8988T (cell line): ENCODE measurements at regions not wholly inside any gene's neighbourhood (a gene's known extent, or its start where the extent isn't known, plus 50 kb on each side); places are given as distances from the start of the nearest gene placed in this dataset.

Source experiments
- DNase-seq: peaks from one replicate; pipeline ENCODE4 v3.0.0; 2011

DNA sequence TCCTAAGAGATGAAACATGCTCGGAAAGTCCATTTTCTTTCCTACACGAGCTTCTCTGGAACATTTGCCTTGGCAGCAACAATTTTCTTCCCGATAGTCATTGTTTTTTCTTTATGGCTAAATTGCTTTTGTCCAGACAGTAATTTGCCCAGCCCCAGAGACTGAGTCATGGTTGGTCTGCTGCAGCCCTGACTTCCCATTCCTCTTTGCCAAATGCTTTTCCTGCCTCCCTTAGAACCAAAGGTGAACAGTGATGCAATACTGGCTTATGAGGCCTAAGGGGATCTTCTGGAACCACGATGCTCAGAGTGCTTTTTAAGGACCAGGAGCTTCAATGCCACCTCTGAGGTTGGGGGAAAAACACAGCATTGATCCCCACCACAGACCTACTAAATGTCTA is 1599.6 kb upstream of the TMEM132C start:
- DNase-seq: no peak

DNA sequence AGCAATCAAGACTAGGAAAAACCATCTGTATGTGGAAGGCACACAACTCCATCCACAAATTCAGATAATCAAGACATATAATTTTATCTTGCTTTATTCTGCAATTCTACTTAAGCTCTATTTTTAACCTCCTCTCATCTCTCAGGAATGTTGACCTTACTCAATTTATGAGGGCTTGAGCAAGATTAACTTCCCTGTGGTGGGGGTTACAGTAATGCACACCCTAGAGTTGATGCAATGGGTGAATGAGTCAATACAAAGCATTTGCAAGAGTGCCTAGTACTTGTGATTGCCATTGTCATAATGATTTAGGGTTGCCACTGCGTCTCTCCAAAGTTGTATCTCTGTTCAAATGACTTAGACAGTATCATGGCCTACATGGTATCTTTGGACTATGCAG is 1598.4 kb upstream of the TMEM132C start:
- no peak for DNase-seq

DNA sequence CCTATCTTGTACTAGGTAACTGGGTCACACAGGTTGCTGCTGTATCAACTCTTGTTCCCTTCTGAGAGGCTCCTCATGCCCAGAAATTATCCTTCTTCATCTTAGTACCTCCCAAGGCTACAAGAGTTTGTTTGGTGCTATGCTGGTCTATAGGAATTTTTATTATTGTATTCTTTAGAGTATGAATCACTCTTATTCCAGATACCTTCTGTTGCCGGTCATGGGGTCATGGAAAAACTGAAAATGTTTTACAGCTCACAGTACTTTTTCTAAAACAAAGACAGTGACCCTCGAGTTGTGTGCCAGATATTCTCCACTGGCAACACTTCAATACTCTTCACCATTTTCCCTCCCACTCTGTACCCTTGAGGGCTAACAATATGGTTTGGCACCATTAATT is 1598.0 kb upstream of the TMEM132C start:
- no peak for DNase-seq

DNA sequence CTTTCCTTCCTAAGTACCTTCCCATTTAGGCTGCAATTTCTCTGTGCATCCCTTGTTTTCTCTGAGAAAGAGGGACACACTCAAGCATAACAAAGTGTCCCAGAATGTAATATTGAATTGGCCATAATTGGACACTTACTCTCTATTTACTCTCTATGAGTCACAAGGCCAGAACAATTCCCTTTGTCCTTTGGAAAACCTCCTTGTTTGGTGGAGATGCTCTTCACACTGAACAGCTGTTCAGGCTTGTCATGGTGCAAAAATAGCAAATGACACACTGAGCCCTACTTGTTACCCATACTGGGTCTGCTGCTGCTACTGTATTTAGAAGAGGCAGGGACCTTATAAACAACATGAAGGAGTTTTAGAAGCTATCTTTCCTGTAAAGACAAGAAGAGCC is 1590.5 kb upstream of the TMEM132C start:
- DNase-seq: no peak

DNA sequence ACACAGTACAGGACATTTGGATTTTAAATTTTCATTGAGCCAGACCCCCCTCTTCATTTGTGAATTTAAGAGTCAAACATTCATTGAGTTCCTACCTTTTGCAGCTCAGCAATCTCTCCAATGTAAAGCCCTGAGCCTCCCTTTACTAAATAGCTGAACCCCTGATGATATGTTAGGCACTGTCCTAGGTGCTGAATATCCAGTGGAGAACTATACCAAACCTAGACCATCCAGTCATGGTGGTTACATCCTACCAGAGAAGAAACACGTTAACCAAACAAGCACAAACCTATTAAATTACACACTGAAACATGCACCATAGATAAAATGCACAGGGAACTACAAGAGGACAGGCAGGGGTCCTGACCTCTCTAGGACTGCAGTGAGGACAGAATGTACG is 1585.3 kb upstream of the TMEM132C start:
- no peak for DNase-seq

DNA sequence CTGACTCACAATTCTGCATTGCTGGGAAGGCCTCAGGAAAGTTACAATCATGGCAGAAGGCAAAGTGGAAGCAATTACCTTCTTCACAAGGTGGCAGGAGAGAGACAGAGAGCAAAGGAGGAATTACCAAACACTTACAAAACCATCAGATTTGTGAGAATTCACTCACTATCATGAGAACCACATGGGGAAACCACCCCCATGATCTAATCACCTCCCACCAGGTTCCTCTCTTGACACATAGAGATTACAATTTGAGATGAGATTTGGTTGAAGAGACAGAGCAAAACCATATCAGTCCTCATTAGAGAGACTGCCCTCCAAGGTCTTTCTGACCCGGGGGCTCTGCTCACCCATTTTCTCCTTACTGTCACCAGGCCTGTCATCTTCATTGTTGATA is 1582.3 kb upstream of the TMEM132C start:
- DNase-seq: no peak

DNA sequence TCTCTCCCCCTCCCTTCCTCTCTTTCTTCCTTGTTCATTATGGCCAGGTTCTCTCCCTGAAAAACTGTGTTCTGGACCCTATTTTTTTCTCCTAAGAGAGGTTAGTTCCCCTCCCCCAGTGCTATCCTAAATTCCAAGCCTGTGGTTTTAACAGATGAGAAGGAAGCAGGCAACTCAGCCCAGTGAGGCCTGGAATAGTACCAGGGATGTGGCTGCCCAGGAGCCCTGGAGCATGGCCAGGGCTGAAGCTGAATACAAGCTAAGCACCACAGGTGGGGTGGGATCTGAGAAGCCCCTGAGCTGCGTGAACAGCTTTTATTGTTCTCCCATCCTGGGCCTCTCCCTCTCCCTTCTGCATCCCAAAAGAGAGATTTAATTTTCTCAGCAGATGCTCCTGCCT is 1581.3 kb upstream of the TMEM132C start:
- no peak for DNase-seq

DNA sequence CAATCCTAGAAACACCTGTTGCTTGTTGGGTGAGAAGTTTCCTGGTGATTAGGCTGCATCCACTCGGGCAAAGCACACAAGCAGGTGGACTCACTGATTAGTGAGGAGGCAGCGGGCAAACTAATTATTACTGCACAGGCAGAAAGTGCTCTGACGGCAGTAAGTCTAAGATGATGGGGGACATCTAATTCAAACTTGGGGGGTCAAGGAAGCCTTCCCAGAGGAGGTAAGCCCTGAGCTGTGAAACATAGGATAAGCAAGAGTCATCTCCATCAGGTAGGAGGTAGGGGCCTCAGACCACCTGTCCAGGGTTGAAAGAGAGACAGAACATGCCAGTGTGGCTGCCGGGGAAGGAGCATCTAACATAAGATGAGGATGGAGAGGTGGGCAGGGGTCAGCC is 1578.4 kb upstream of the TMEM132C start:
- DNase-seq: no peak

DNA sequence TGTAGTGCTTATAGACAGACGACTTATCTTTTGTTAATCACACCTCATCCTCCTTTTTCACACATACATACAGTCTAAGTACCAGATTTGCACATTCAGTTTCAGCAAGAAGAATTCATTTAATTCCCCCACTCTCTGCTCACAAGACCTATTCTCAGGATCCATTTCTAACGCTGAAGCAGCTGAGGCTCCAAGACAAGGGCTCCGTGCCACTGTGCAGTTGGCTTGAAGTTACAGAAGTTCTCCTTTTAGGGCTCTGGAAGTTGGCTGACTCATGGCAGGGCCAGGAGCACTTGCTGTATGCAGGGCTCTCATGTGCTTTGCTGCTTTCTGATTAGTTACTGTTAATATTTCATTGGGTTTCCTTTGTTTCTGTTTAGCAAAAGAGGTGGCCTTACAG is 1566.9 kb upstream of the TMEM132C start:
- no peak for DNase-seq

DNA sequence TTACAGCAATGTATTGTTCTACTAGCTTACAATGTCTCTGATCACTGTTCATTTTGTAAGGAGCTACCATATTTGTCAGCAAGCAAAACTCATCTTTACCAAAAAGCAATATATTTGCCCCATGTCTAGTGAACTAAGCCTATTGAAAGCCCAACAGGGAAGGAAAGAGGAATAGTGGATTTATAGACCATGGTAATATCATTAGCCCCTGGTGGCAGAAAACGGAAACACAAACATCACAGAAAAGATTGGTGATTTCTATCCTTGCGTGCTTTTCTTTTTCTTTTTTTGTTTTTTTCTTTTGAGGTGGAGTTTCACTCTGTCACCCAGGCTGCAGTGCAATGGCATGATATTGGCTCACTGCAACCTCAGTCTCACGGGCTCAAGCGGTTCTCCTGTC is 1562.4 kb upstream of the TMEM132C start:
- no peak for DNase-seq

DNA sequence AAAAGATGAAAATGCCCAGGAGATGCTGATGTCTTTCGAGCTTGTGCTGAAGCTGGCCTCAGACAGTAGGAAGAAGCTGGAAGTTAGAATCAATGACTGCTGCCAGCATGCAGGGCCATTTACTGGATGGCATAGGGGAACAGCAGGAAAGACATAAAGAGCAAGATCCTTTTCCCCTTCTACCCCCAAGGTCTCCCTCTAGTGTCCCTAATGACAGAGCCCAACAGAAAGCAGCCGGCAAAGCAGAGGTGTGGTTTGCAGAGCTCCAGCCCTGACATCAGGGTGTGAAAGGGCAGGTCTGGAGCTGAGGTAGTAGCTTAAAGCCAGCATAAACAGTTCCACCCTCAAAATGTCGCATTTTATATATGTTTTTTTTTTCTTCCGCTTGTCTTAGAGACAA is 1560.7 kb upstream of the TMEM132C start:
- no peak for DNase-seq

DNA sequence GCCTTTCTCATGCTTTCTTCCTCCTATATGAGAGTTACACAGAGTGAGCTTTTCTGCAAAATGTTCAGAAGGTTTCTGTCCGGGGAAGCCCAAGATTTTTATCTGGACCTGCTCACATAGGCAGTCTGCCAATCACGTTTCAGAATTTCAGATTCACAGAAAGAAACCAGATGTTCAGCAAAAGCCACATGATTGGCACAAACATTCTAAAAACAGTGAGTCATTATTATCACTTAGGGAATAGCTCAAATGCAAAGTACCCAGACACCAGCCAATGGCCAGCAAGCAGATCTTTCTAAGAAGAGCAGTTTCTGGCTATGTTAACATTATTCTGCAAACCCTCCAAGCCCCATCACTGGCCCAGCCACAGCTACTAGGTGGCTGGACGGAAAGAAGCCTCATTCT is 1558.5 kb upstream of the TMEM132C start:
- DNase-seq: no peak

DNA sequence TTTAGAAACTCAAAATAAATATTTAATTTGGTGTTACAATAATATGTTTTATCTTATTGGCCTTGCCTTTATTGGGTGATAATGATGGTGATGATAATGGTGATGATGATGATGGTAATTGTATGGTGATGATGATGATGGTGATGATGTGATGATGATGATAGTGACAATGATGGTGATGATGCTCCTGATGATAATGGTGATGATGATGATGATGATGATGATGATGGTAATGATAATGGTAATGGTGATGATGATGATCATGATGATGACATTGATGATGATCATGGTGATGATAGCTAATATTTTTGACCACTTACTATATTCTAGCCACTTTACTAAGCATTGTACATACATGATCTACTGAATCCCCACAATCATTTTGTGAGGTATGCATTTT is 1548.6 kb upstream of the TMEM132C start:
- no peak for DNase-seq

DNA sequence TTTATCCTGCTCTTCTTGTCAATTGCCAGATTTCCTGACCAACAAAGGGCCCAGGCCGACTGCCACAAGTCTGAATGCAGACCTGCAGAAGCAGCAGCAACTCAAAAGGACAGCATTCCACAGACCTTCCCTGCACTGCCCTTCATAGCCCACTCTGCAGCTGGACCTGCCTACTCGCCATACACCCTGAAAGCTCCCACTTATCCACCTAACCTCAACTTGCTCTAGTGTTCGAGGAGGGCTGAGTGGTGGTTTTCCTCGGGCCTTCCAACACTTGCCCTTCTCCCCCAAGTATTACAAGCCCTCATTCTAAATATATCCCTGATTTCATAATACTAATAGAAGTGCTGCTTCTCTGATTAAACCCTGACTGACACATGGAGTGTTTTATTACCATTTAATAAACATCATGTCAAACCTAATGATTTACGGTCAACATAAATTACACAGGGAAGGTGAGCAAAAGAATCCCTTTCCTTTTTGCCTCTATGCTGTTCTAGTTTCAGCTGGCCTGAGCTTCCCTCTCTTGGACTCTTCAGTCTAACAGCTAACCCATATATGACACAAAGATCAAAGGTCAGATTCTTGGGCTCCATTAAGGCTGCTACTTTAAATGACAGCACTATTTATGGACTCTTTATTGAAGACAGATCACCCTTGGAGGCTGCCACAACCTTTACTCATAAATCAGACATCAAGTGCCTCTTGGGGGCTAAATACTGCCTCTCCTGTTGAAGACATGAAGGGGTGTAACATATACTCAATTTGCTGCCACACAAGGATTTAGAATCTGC is 1546.9 kb upstream of the TMEM132C start:
- no peak for DNase-seq

DNA sequence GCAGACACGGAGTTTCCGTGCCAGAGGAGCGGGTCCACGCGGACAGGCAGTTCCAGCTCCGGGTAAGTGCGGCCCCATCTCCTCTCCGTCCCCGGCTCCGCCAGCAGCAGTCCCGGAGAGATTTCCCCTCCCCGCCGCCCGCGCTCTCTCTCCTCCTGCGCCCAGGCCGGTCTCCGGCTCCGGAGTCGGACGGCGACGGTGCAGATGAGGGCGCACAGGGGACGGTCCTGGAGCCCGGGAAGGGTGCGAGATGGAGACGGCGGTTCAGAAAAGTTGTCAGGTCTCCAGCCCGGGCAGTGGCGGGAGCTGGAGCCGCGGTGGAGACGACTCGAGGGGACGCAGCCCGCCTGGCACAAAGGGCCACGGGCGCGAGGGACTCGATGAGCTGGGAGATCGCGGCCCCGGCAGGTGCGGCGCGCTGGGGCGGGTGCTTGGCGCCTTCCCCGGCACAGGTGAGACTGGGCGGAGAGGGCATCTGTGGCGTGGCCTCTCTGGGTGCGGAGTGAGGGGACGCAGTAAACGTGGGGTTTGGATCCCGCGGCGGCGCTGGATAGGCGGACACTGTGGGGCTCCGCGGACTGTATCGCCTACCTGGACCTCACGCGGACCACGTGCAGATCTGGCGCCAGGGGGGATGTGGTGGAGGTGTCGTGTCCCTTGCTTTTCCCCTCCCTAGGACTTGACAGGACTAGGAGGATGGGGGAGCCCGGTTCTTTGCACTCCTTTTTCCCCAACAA is 1540.3 kb upstream of the TMEM132C start:
- no peak for DNase-seq

DNA sequence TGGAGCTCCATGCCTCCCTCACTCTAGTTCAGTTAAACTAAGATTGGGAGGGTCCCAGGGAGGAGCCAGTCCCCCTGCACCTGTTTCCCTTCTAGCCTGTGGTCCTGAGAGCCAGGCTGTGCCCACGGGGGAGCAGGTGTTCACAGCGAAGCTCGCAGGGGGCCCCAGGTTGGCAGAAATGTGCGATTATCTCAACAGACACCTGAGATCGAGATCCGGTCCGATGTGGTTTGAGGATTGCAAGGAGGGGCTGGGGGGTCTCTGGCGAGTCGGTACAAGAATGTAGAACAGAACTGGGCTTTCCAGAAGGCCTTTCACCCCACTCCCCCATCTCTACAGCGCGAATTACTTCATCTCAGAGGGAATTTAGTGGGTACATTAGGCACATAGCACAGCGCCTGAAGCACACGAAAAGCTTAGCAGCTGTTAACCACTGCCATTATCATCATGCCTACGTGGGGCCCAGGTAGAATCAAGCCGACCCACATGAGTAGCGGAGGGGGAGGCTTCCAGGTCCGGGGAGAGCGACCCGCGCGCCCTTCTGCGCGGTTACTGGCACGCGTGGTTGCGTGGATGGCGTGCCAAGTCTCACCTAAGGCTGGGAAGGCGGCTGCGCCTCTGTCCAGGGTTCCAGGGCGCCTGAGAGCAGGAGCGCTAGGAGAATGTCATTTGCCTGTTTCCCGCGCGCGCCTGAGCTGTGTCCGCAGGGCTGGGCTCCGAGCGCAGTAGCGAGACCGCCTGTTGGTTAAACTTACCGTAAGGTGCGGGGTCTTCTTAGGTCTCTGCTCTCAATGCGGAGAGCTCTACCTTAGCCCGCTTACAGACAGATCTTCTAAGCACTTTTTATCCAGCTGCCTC is 1539.5 kb upstream of the TMEM132C start:
- DNase-seq: no peak

DNA sequence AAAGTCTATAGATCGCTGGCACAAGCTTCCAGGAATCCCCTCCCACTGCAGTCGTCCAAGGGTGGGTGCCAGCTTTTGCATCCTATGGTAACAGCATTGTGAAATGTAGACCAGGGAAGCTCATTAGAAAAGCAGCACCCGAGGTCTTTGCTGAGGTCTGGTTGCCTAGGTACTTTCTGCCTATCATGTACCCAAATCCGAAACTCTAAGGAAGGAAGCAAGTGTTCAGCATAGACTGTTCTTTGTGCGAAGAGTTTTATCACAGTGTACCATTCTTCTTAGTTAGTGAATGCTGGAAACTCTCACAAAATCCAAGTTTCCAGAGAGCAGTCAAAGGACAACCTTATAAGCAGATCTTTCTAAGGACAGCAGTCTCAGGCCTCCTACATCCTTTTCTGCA is 1532.7 kb upstream of the TMEM132C start:
- DNase-seq: no peak

DNA sequence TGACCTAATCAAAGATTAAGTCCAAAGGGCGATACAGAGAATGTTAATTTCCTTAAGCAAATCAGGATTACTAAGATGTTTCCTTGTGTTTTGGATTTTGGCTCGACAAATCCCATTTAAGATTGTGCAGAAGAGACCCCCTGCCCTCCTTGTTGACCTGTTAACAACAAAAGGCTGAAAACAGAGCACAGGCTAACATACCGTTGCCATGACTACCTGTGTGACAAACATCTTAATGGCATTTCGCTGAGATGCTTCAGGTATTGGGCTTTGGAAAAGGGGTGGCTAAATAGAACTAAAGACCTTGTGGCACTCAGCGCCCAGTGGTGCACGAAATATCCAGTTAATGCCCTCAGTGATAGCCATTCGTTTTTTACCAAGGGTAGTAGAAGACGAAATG is 1532.3 kb upstream of the TMEM132C start:
- no peak for DNase-seq

DNA sequence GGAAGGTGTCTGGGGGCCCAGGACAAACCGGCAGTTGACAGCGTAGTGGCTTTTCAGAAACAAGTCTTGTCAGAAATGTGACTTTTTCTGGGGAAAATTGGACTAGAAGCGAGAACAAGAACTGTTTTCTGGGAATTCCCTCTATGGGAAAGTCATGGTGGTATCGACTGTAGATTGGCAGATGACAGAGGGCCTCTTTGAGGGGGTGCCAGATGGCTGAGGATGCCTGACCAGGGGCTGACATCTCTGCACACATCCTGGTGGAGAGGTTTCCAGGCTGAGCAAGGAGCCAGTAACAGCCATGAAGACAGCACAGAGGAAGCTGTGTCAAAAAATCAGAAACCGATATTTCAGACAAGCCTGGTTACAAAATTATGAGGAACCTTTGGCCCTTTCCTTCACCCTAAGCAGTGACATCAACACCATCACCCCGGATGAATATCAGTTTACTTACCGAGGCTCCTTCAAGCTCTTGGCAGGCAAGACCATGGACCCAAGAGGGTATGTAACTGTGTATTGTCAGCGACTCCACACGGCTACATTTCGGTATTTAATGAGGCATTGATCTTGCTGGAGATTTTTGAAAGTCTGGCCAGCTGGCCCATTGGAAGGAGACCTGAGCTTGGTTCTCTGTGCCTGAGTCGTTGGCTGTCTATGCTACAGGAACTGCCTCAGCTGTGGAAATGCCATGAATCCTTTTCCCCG is 1525.3 kb upstream of the TMEM132C start:
- DNase-seq: no peak

DNA sequence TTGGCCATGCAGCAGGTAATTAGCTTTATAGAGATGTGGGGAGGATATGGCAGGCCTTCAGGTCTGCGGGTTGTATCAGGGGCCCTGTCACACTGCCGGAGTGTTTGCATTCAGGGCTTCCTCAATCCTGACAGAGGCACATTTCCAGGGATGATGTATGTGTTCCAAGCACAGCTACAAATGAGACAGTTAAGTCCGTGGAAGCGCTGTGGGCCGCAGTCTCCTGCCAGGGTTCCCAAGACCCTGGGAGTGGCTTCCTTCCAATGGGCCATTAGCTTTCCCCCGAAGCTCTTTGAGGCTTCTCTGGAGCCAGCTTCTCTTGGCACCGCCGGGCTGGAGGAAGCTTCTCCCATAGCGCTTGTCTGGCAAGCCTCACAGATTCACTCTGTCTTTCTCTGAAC is 1524.7 kb upstream of the TMEM132C start:
- no peak for DNase-seq

DNA sequence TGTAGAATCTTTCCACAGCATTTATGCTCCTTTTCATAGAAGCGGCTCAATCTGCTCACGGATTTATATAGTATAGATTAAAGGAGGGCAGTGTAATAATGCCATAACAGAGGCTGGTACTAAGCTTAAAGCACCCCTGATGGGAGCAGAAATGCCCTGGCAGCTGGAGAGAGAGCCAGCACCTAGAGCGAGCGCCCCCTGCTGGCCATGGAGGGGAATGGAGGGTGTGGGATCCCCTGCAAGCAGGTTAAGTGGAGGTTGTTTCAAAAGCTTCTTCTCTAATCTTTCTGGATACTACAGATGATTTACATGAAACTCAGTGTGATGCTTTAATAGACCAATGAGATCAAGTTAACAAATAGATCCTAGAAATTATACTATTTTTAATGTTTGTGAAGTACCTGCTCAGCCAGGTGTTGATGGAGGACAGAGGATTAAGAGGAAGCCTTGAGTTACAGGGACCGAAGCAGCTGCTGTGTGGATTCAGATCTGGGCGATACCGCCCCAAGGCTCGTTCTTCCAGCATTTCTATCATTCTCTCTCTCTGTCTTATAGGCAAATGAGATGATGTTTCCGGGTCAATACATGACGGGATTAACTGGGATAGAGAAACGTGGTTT is 1519.3 kb upstream of the TMEM132C start:
- DNase-seq: no peak

DNA sequence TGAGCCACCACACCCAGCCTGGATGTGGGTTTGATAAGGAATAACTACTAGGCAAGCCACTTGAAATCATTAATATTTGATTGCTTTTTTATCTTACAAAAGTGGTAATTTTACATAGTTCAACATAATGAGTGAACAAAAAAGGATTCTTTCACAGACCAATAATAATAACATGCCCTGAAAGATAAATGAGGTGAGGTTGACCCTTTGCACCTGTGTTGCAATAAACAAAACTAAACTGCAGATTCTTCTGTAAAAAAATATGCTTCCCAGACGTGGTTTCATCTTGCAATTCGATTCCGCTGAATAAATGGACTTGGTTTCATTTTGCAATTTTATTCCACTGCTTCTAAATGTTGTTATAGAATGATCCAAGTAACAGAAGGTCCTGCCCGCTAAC is 1514.9 kb upstream of the TMEM132C start:
- no peak for DNase-seq

DNA sequence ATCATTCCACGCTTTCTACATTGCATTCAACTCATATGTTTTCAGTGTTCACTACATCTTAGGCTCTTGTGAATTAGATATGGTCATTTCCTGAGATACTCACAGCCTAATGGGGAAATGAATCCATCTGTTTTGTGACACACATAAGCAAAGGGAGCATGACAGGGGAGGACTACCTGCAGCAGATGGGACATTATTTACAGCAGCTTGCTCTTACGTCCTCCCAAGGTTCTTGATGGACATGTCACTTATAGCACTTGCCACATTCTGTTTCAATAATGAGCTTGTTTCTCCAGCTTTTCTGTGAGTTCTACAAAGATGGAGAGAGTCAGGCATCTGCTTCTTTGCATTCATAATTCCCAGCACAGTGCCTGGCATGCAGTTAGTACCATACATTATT is 1509.6 kb upstream of the TMEM132C start:
- no peak for DNase-seq
